Spinal cord (tissue), 9 donors: ENCODE measurements at regions not wholly inside any gene's neighbourhood (a gene's known extent, or its start where the extent isn't known, plus 50 kb on each side); places are given as distances from the start of the nearest gene placed in this dataset.
A peak's percentile ranks its signal among the peaks of the same experiment; 100 is the strongest.

Source experiments
- DNase-seq, 6 donors: peaks; one replicate each; pipeline versions ENCODE4 v3.0.0 to v3.0.0-alpha.2; 2013 to 2015; ENCODE audit warnings: low spot score in 6 of 6, low read depth in 4 of 6
- H3K27ac ChIP-seq: one replicate; pipeline ENCODE4 v1.5.1; 2013; ENCODE audit warnings: low read depth, low read length, control low read depth
- H3K27me3 ChIP-seq: one replicate; pipeline ENCODE4 v1.6.1; 2013; ENCODE audit warnings: low read length; ENCODE audit not compliant: control insufficient read depth, insufficient read depth
- H3K36me3 ChIP-seq: one replicate; pipeline ENCODE4 v1.6.1; 2013; ENCODE audit warnings: low read length; ENCODE audit not compliant: control insufficient read depth, insufficient read depth
- H3K4me1 ChIP-seq: one replicate; pipeline ENCODE4 v1.6.1; 2013; ENCODE audit warnings: low read length; ENCODE audit not compliant: control insufficient read depth, insufficient read depth
- H3K4me3 ChIP-seq: one replicate; pipeline ENCODE4 v1.5.1; 2013; ENCODE audit warnings: low read depth, low read length, control low read depth
- H3K9me3 ChIP-seq: one replicate; pipeline ENCODE4 v1.6.1; 2013; ENCODE audit warnings: low read length; ENCODE audit not compliant: control insufficient read depth, insufficient read depth
- WGBS: methylation state at CpG from one replicate; pipeline ENCODE4 v1.1.5; 2013; ENCODE audit warnings: missing lambda C conversion rate; ENCODE audit not compliant: insufficient coverage; 5-methylcytosine and 5-hydroxymethylcytosine counted together
- donor health status: healthy.

GRCh38 chr9:105053209-105053652 is 125.3 kb upstream of the ABCA1 start:
- Histone ChIP-seq H3K4me1 (no peaks in the 10 kb centered on the region), H3K27ac (no peak overlapping the region), H3K4me3 (no peak overlapping the region), H3K27me3 (no peaks in the 10 kb centered on the region), H3K36me3 (no peaks in the 10 kb centered on the region), H3K9me3 (no peaks in the 10 kb centered on the region)
- DNase-seq = no peak
- 95% methylated on average over 4 of the region's 4 CpGs for WGBS

GRCh38 chr9:105054491-105054890 is 126.5 kb upstream of the ABCA1 start:
- no peaks in the 10 kb centered on the region for H3K27me3 ChIP-seq
- H3K36me3 ChIP-seq = no peaks in the 10 kb centered on the region
- H3K4me3 ChIP-seq = no peak overlapping the region
- H3K4me1 ChIP-seq = no peaks in the 10 kb centered on the region
- no peak for DNase-seq
- no peaks in the 10 kb centered on the region for H3K9me3 ChIP-seq
- H3K27ac ChIP-seq = no peak overlapping the region
- 61% methylated on average over 2 of the region's 3 CpGs for WGBS

- Histone ChIP-seq H3K27me3 (no peaks in the 10 kb centered on the region), H3K4me3 (no peak overlapping the region), H3K4me1 (no peaks in the 10 kb centered on the region), H3K36me3 (no peaks in the 10 kb centered on the region), H3K9me3 (no peaks in the 10 kb centered on the region), H3K27ac (no peak overlapping the region)
- WGBS = no CpG with 5 or more reads among the region's 3 CpGs
- DNase-seq = no peak
Observed at GRCh38 chr9:105055917-105056316, 128.0 kb upstream of the ABCA1 start.

GRCh38 chr9:105057551-105057950 is 129.6 kb upstream of the ABCA1 start:
- no peak for DNase-seq
- H3K27me3 ChIP-seq = no peaks in the 10 kb centered on the region
- no peak overlapping the region for H3K27ac ChIP-seq
- WGBS = 100% methylated on average over 1 of the region's 4 CpGs
- H3K36me3 ChIP-seq = no peaks in the 10 kb centered on the region
- no peak overlapping the region for H3K4me3 ChIP-seq
- no peaks in the 10 kb centered on the region for H3K9me3 ChIP-seq
- H3K4me1 ChIP-seq = no peaks in the 10 kb centered on the region

GRCh38 chr9:105059252-105059651 is 131.3 kb upstream of the ABCA1 start:
- peaks cover 5% of the 10 kb centered on the region for H3K4me1 ChIP-seq
- no peak overlapping the region for H3K4me3 ChIP-seq
- H3K27me3 ChIP-seq = no peaks in the 10 kb centered on the region
- no peak overlapping the region for H3K27ac ChIP-seq
- no peaks in the 10 kb centered on the region for H3K36me3 ChIP-seq
- no peaks in the 10 kb centered on the region for H3K9me3 ChIP-seq
- no CpG with 5 or more reads among the region's 1 CpG for WGBS
- no peak for DNase-seq

GRCh38 chr9:105062222-105062855 is 134.4 kb upstream of the ABCA1 start:
- Histone ChIP-seq H3K27ac (no peak overlapping the region), H3K9me3 (no peaks in the 10 kb centered on the region), H3K4me1 (peaks cover 14% of the 10 kb centered on the region), H3K36me3 (no peaks in the 10 kb centered on the region), H3K27me3 (no peaks in the 10 kb centered on the region), H3K4me3 (no peak overlapping the region)
- 92% methylated on average over 5 of the region's 7 CpGs for WGBS
- DNase-seq = peak in 1 of 6 donors; percentile 52

- DNase-seq = peak; percentile 62 to 93 (median 70)
- Histone ChIP-seq H3K27me3 (no peaks in the 10 kb centered on the region), H3K4me1 (peaks cover 14% of the 10 kb centered on the region), H3K9me3 (peaks cover 3% of the 10 kb centered on the region), H3K36me3 (no peaks in the 10 kb centered on the region), H3K27ac (peak overlapping the region; percentile 69), H3K4me3 (no peak overlapping the region)
- 9% methylated on average over 8 of the region's 12 CpGs for WGBS
Observed at GRCh38 chr9:105064248-105065097, 136.5 kb upstream of the ABCA1 start.

GRCh38 chr9:105065098-105066088 is 137.4 kb upstream of the ABCA1 start:
- WGBS = 99% methylated on average over 9 of the region's 17 CpGs
- Histone ChIP-seq H3K27ac (peak overlapping the region; percentile 69), H3K4me3 (no peak overlapping the region), H3K4me1 (peaks cover 14% of the 10 kb centered on the region), H3K9me3 (peaks cover 3% of the 10 kb centered on the region), H3K27me3 (no peaks in the 10 kb centered on the region), H3K36me3 (no peaks in the 10 kb centered on the region)
- peak in 1 of 6 donors; percentile 70 for DNase-seq

GRCh38 chr9:105066275-105066865 is 138.4 kb upstream of the ABCA1 start:
- 93% methylated on average over 4 of the region's 5 CpGs for WGBS

More at GRCh38 chr9:105066275-105066865, 138.4 kb upstream of the ABCA1 start:
- no peak overlapping the region for H3K4me3 ChIP-seq
- H3K27ac ChIP-seq = no peak overlapping the region
- peaks cover 14% of the 10 kb centered on the region for H3K4me1 ChIP-seq
- DNase-seq = no peak
- H3K27me3 ChIP-seq = no peaks in the 10 kb centered on the region
- peaks cover 3% of the 10 kb centered on the region for H3K9me3 ChIP-seq
- no peaks in the 10 kb centered on the region for H3K36me3 ChIP-seq
